CD14-positive monocyte (primary cell): ENCODE measurements at regions not wholly inside any gene's neighbourhood (a gene's known extent, or its start where the extent isn't known, plus 50 kb on each side); places are given as distances from the start of the nearest gene placed in this dataset.

Experiments
- DNase-seq, 3 donors: peaks; one replicate each; pipeline ENCODE4 v3.0.0-alpha.2; 2011 to 2022
- H2AFZ ChIP-seq: 2 replicates; pipeline ENCODE4 v1.6.0; 2012; ENCODE audit warnings: mild to moderate bottlenecking, low read depth, low read length, inconsistent platforms; ENCODE audit not compliant: insufficient read depth, poor library complexity, severe bottlenecking
- H3K27ac ChIP-seq, 2 donors: 1 replicate in 1 of 2; 2 replicates in 1 of 2; pipeline ENCODE4 v1.5.1; 2012 to 2013; ENCODE audit warnings: low read length in 2 of 2, control low read depth in 1 of 2, inconsistent platforms in 1 of 2, low read depth in 1 of 2, mild to moderate bottlenecking in 1 of 2
- H3K27me3 ChIP-seq, 2 donors: one replicate each; pipeline versions ENCODE4 v1.6.0 to v1.6.1; 2011 to 2013; ENCODE audit warnings: low read length in 2 of 2; ENCODE audit not compliant: control insufficient read depth in 2 of 2, insufficient read depth in 2 of 2
- H3K36me3 ChIP-seq, 2 donors: replicated peaks in 1 of 2; 1 replicate in 1 of 2; 2 replicates in 1 of 2; pipeline versions ENCODE4 v1.5.1 to v1.6.1; 2012 to 2013; ENCODE audit warnings: low read length in 2 of 2, control low read depth in 1 of 2, inconsistent platforms in 1 of 2, mild to moderate bottlenecking in 1 of 2; ENCODE audit not compliant: insufficient read depth in 2 of 2, control insufficient read depth in 1 of 2
- H3K4me1 ChIP-seq, 2 donors: 1 replicate in 1 of 2; 2 replicates in 1 of 2; pipeline versions ENCODE4 v1.5.1 to v1.6.1; 2012 to 2013; ENCODE audit warnings: low read length in 2 of 2, control low read depth in 1 of 2, inconsistent platforms in 1 of 2, mild to moderate bottlenecking in 1 of 2, moderate library complexity in 1 of 2; ENCODE audit not compliant: insufficient read depth in 2 of 2, control insufficient read depth in 1 of 2
- H3K4me2 ChIP-seq: replicated peaks from 2 replicates; pipeline ENCODE3; 2012; ENCODE audit warnings: low read length, moderate library complexity, mild to moderate bottlenecking; ENCODE audit not compliant: poor library complexity, severe bottlenecking; ENCODE audit errors: extremely low read depth
- H3K4me3 ChIP-seq, 3 experiments: fragments of 200-600 bp in 1 of 3; sonication (generic) in 1 of 3; replicated peaks in 1 of 3; 1 replicate in 2 of 3; 2 replicates in 1 of 3; pipeline ENCODE4 v1.5.1; 2011 to 2013; ENCODE audit warnings: low read length in 3 of 3, mild to moderate bottlenecking in 3 of 3, control low read depth in 2 of 3, low read depth in 2 of 3, inconsistent platforms in 1 of 3, moderate library complexity in 1 of 3
- H3K79me2 ChIP-seq: 2 replicates; pipeline ENCODE4 v1.6.0; 2012; ENCODE audit warnings: mild to moderate bottlenecking, control low read depth, inconsistent platforms, low read length, moderate library complexity; ENCODE audit not compliant: insufficient read depth
- H3K9ac ChIP-seq: 2 replicates; pipeline ENCODE4 v1.6.0; 2017; ENCODE audit warnings: low read length, mild to moderate bottlenecking; ENCODE audit not compliant: insufficient read depth, poor library complexity, severe bottlenecking
- H3K9me3 ChIP-seq, 2 donors: replicated peaks in 1 of 2; 1 replicate in 1 of 2; 2 replicates in 1 of 2; pipeline versions ENCODE4 v1.5.1 to v1.6.1; 2012 to 2013; ENCODE audit warnings: low read length in 2 of 2, control low read depth in 1 of 2; ENCODE audit not compliant: control insufficient read depth in 1 of 2, insufficient read depth in 1 of 2
- H4K20me1 ChIP-seq: 2 replicates; pipeline ENCODE4 v1.6.0; 2012; ENCODE audit warnings: mild to moderate bottlenecking, low read length, control low read depth, moderate library complexity; ENCODE audit not compliant: insufficient read depth
- H3K27ac Mint-ChIP-seq, 7 donors: one replicate each; pipeline ENCODE4 v1.8.0; 2020; ENCODE audit warnings: mild to moderate bottlenecking in 7 of 7, mixed read lengths in 7 of 7, moderate library complexity in 6 of 7, inconsistent platforms in 2 of 7
- H3K27me3 Mint-ChIP-seq, 3 donors: one replicate each; pipeline ENCODE4 v1.8.0; 2021 to 2022; ENCODE audit warnings: low read depth in 3 of 3, mild to moderate bottlenecking in 3 of 3, mixed read lengths in 3 of 3, moderate library complexity in 3 of 3, inconsistent platforms in 1 of 3
- H3K36me3 Mint-ChIP-seq, 2 donors: one replicate each; pipeline ENCODE4 v1.8.0; 2020; ENCODE audit warnings: mixed read lengths in 2 of 2, inconsistent platforms in 1 of 2, mild to moderate bottlenecking in 1 of 2
- H3K4me1 Mint-ChIP-seq: one replicate; pipeline ENCODE4 v1.8.0; 2020; ENCODE audit warnings: mild to moderate bottlenecking, mixed read lengths
- H3K4me3 Mint-ChIP-seq, 2 donors: one replicate each; pipeline ENCODE4 v1.8.0; 2020; ENCODE audit warnings: mild to moderate bottlenecking in 2 of 2, mixed read lengths in 2 of 2, moderate library complexity in 1 of 2
- H3K9me3 Mint-ChIP-seq, 7 donors: one replicate each; pipeline ENCODE4 v1.8.0; 2020 to 2022; ENCODE audit warnings: mixed read lengths in 7 of 7, mild to moderate bottlenecking in 6 of 7, moderate library complexity in 6 of 7, inconsistent platforms in 2 of 7
- WGBS: methylation state at CpG from one replicate; pipeline ENCODE4 v1.1.5; 2013; ENCODE audit warnings: missing lambda C conversion rate; ENCODE audit not compliant: insufficient coverage; 5-methylcytosine and 5-hydroxymethylcytosine counted together
- intact Hi-C, 2 donors: fragments of 100-400 bp; cut with micrococcal nuclease; formaldehyde crosslinking; loops; one replicate each; pipeline versions ENCODE4 v1.15.0 to v1.15.1; 2023
- TF ChIP-seq, protein P1 (sequence below): fragments of 200-600 bp; IDR thresholded peaks from one replicate; pipeline ENCODE4 v1.8.0; 2022; ENCODE audit warnings: antibody characterized with exemption, mild to moderate bottlenecking

DNA sequence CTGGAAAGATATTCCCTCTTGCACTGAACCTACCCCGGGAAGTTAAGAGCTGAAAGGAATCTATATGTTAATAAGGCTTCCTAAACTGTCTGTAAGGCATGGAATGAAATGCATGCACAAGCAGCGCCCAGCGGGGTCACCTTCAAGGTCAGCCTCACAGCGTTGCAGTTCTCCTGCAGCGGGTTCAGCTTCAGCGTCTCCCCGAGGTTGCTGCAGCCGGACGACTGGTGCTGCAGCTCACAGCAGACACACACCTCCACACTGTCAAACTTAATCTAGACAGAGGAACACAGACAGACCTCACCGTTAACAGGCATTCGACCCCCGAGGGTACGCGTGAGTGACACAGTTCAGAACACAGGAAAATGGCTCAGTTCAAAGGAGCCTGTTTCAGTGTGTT, 73.3 kb downstream of the NSMCE3 start:
- H3K4me1 ChIP-seq: no peaks in the 10 kb centered on the region
- 62% methylated on average over 9 of the region's 14 CpGs for WGBS
- TF ChIP-seq, protein P1, sequence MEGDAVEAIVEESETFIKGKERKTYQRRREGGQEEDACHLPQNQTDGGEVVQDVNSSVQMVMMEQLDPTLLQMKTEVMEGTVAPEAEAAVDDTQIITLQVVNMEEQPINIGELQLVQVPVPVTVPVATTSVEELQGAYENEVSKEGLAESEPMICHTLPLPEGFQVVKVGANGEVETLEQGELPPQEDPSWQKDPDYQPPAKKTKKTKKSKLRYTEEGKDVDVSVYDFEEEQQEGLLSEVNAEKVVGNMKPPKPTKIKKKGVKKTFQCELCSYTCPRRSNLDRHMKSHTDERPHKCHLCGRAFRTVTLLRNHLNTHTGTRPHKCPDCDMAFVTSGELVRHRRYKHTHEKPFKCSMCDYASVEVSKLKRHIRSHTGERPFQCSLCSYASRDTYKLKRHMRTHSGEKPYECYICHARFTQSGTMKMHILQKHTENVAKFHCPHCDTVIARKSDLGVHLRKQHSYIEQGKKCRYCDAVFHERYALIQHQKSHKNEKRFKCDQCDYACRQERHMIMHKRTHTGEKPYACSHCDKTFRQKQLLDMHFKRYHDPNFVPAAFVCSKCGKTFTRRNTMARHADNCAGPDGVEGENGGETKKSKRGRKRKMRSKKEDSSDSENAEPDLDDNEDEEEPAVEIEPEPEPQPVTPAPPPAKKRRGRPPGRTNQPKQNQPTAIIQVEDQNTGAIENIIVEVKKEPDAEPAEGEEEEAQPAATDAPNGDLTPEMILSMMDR: no peak
- Mint-ChIP-seq H3K36me3 (no peaks in the 10 kb centered on the region), H3K4me3 (no peak overlapping the region), H3K9me3 (peaks cover 0 to 8% (median under 1%) of the 10 kb centered on the region in 7 donors), H3K27ac (no peak overlapping the region), H3K4me1 (no peaks in the 10 kb centered on the region), H3K27me3 (peaks cover 3 to 5% (median 5%) of the 10 kb centered on the region in 3 donors)
- intact Hi-C loops: no loop called here
- no peak overlapping the region for H3K4me3 ChIP-seq
- H3K36me3 ChIP-seq: no peaks in the 10 kb centered on the region
- H3K27ac ChIP-seq: no peak overlapping the region
- H2AFZ ChIP-seq: no peak overlapping the region
- H3K27me3 ChIP-seq: no peaks in the 10 kb centered on the region
- H3K9ac ChIP-seq: no peak overlapping the region
- no peaks in the 10 kb centered on the region for H4K20me1 ChIP-seq
- DNase-seq: no peak
- no peaks in the 10 kb centered on the region for H3K9me3 ChIP-seq
- no peak overlapping the region for H3K4me2 ChIP-seq
- no peaks in the 10 kb centered on the region for H3K79me2 ChIP-seq

- Mint-ChIP-seq H3K27ac (no peak overlapping the region), H3K4me1 (no peaks in the 10 kb centered on the region), H3K9me3 (peaks cover 0 to 8% (median 2%) of the 10 kb centered on the region in 7 donors), H3K36me3 (no peaks in the 10 kb centered on the region), H3K4me3 (no peak overlapping the region), H3K27me3 (peaks cover 3 to 7% (median 5%) of the 10 kb centered on the region in 3 donors)
- intact Hi-C loops: no loop called here
- H3K27me3 ChIP-seq: no peaks in the 10 kb centered on the region
- no peaks in the 10 kb centered on the region for H3K4me1 ChIP-seq
- H3K27ac ChIP-seq: no peak overlapping the region
- no peak overlapping the region for H3K9ac ChIP-seq
- WGBS: 95% methylated on average over 10 of the region's 10 CpGs
- H2AFZ ChIP-seq: no peak overlapping the region
- no peaks in the 10 kb centered on the region for H4K20me1 ChIP-seq
- no peak overlapping the region for H3K4me2 ChIP-seq
- H3K9me3 ChIP-seq: no peaks in the 10 kb centered on the region
- TF ChIP-seq, protein P1: no peak
- no peaks in the 10 kb centered on the region for H3K79me2 ChIP-seq
- DNase-seq: no peak
- no peaks in the 10 kb centered on the region for H3K36me3 ChIP-seq
- no peak overlapping the region for H3K4me3 ChIP-seq
These were observed 74.8 kb downstream of the NSMCE3 start for GRCh38 chr15:29194866-29195265.
